Neural cell (in vitro differentiated cells): ENCODE measurements at regions not wholly inside any gene's neighbourhood (a gene's known extent, or its start where the extent isn't known, plus 50 kb on each side); places are given as distances from the start of the nearest gene placed in this dataset.

Source experiments
- H2AFZ ChIP-seq: fragments of 200-600, 300-800 bp; sonication (generic), shearing (Covaris generic); 2 replicates; pipeline ENCODE4 v1.6.0; 2014; ENCODE audit warnings: low read depth, mild to moderate bottlenecking, antibody characterized with exemption, low read length, moderate library complexity
- H3F3A ChIP-seq: fragments of 200-600 bp; shearing (Covaris generic); 2 replicates; pipeline ENCODE4 v1.6.1; 2016; ENCODE audit warnings: mild to moderate bottlenecking, moderate library complexity, mixed read lengths, antibody characterized with exemption, low read length; ENCODE audit not compliant: insufficient read depth, poor library complexity, severe bottlenecking
- H3K27ac ChIP-seq: fragments of 200-600, 300-800 bp; sonication (generic), shearing (Covaris generic); 2 replicates; pipeline ENCODE4 v1.5.1; 2014; ENCODE audit warnings: mild to moderate bottlenecking, low read length, moderate library complexity
- H3K27me3 ChIP-seq: fragments of 300-800, 200-600 bp; sonication (generic), shearing (Covaris generic); 2 replicates; pipeline ENCODE4 v1.6.0; 2014; ENCODE audit warnings: mild to moderate bottlenecking, low read depth, low read length, moderate library complexity; ENCODE audit not compliant: insufficient read depth
- H3K36me3 ChIP-seq: fragments of 300-800, 200-600 bp; sonication (generic), shearing (Covaris generic); 2 replicates; pipeline ENCODE4 v1.5.1; 2014; ENCODE audit warnings: mild to moderate bottlenecking, antibody characterized with exemption, low read length, moderate library complexity; ENCODE audit not compliant: insufficient read depth
- H3K4me2 ChIP-seq: fragments of 300-800, 200-600 bp; sonication (generic), shearing (Covaris generic); 2 replicates; pipeline ENCODE4 v1.6.0; 2014; ENCODE audit warnings: mild to moderate bottlenecking, low read length
- H3K4me3 ChIP-seq: fragments of 300-800, 200-600 bp; sonication (generic), shearing (Covaris generic); 2 replicates; pipeline ENCODE4 v1.5.1; 2014; ENCODE audit warnings: mild to moderate bottlenecking, low read length, moderate library complexity
- H3K79me2 ChIP-seq: fragments of 200-600 bp; shearing (Covaris generic); replicated peaks from 2 replicates; pipeline ENCODE4 v1.6.0; 2014; ENCODE audit warnings: mild to moderate bottlenecking, low read length, moderate library complexity; ENCODE audit not compliant: insufficient read depth
- H3K9ac ChIP-seq: fragments of 300-800, 200-600 bp; sonication (generic), shearing (Covaris generic); 2 replicates; pipeline ENCODE4 v1.6.1; 2016; ENCODE audit warnings: mild to moderate bottlenecking, low read length, mixed read lengths
- H3K9me2 ChIP-seq: fragments of 200-600 bp; shearing (Covaris generic); 2 replicates; pipeline ENCODE4 v1.6.1; 2016; ENCODE audit warnings: mild to moderate bottlenecking, low read length, mixed read lengths; ENCODE audit not compliant: insufficient read depth
- H3K9me3 ChIP-seq: fragments of 200-600, 300-800 bp; sonication (generic), shearing (Covaris generic); 2 replicates; pipeline ENCODE4 v1.6.1; 2016; ENCODE audit warnings: mild to moderate bottlenecking, mixed run types, low read length, moderate library complexity, mixed read lengths
- H4K20me1 ChIP-seq: fragments of 200-600 bp; shearing (Covaris generic); 2 replicates; pipeline ENCODE4 v1.6.1; 2016; ENCODE audit warnings: mild to moderate bottlenecking, mixed run types; ENCODE audit not compliant: insufficient read depth
- CTCF ChIP-seq: fragments of 450-650 bp; IDR thresholded peaks from 2 replicates; pipeline ENCODE4 v1.5.1; 2014; ENCODE audit warnings: antibody characterized with exemption, mild to moderate bottlenecking, moderate library complexity; ENCODE audit not compliant: poor library complexity, severe bottlenecking
- EP300 ChIP-seq: fragments of 450-650 bp; conservative IDR thresholded peaks from 2 replicates; pipeline ENCODE4 v1.6.1; 2014; ENCODE audit warnings: antibody characterized with exemption, mild to moderate bottlenecking, moderate library complexity; ENCODE audit not compliant: poor library complexity, severe bottlenecking
- EZH2 ChIP-seq: fragments of 200-600, 300-800 bp; shearing (Covaris generic), sonication (generic); IDR thresholded peaks from 2 replicates; pipeline ENCODE4 v1.6.1; 2014; ENCODE audit warnings: antibody characterized with exemption, low read length, borderline replicate concordance, mild to moderate bottlenecking; ENCODE audit not compliant: insufficient read depth, poor library complexity, severe bottlenecking
- MXI1 ChIP-seq: fragments of 450-650 bp; conservative IDR thresholded peaks from 2 replicates; pipeline ENCODE4 v1.6.1; 2014; ENCODE audit warnings: antibody characterized with exemption, mild to moderate bottlenecking; ENCODE audit not compliant: poor library complexity, severe bottlenecking
- POLR2AphosphoS5 ChIP-seq: IDR thresholded peaks from 2 replicates; pipeline ENCODE4 v1.6.1; 2012
- RAD21 ChIP-seq: fragments of 450-650 bp; conservative IDR thresholded peaks from 2 replicates; pipeline ENCODE4 v1.6.1; 2014; ENCODE audit warnings: antibody characterized with exemption, mild to moderate bottlenecking, moderate library complexity
- REST ChIP-seq: IDR thresholded peaks from 2 replicates; pipeline ENCODE4 v1.6.1; 2012; ENCODE audit warnings: borderline replicate concordance
- SMC3 ChIP-seq: fragments of 450-650 bp; conservative IDR thresholded peaks from 2 replicates; pipeline ENCODE4 v1.6.1; 2014; ENCODE audit warnings: antibody characterized with exemption, mild to moderate bottlenecking, moderate library complexity; ENCODE audit not compliant: poor library complexity
- TAF1 ChIP-seq: IDR thresholded peaks from 2 replicates; pipeline ENCODE4 v1.6.1; 2012; ENCODE audit warnings: low read depth

- Histone ChIP-seq H2AFZ (no peak overlapping the region), H3K79me2 (no peaks in the 10 kb centered on the region), H3K4me3 (no peak overlapping the region), H3K9me2 (no peaks in the 10 kb centered on the region), H3K4me2 (no peak overlapping the region), H3F3A (no peaks in the 10 kb centered on the region), H4K20me1 (no peaks in the 10 kb centered on the region), H3K36me3 (no peaks in the 10 kb centered on the region), H3K27ac (no peak overlapping the region), H3K27me3 (no peaks in the 10 kb centered on the region), H3K9me3 (no peaks in the 10 kb centered on the region), H3K9ac (no peak overlapping the region)
- TF ChIP-seq POLR2AphosphoS5: no peak
- no peak for TF ChIP-seq SMC3
- TF ChIP-seq TAF1: no peak
- no peak for TF ChIP-seq RAD21
- TF ChIP-seq EZH2: no peak
- no peak for TF ChIP-seq EP300
- no peak for TF ChIP-seq MXI1
- TF ChIP-seq REST: no peak
Measured at GRCh38 chr5:158045696-158046095, 186.8 kb upstream of the CLINT1 start.

- H3K27ac ChIP-seq: no peak overlapping the region
- no peak for TF ChIP-seq REST
- TF ChIP-seq RAD21: no peak
- TF ChIP-seq EP300: no peak
- TF ChIP-seq EZH2: no peak
- TF ChIP-seq TAF1: no peak
- no peak for TF ChIP-seq CTCF
- no peak for TF ChIP-seq POLR2AphosphoS5
- TF ChIP-seq SMC3: no peak
- no peak for TF ChIP-seq MXI1
- no peaks in the 10 kb centered on the region for H3F3A ChIP-seq
- H2AFZ ChIP-seq: no peak overlapping the region
- H3K4me2 ChIP-seq: no peak overlapping the region
- H3K9me3 ChIP-seq: no peaks in the 10 kb centered on the region
- no peaks in the 10 kb centered on the region for H3K9me2 ChIP-seq
- no peaks in the 10 kb centered on the region for H3K36me3 ChIP-seq
- no peak overlapping the region for H3K4me3 ChIP-seq
- H3K79me2 ChIP-seq: no peaks in the 10 kb centered on the region
- no peaks in the 10 kb centered on the region for H4K20me1 ChIP-seq
- no peak overlapping the region for H3K9ac ChIP-seq
- no peaks in the 10 kb centered on the region for H3K27me3 ChIP-seq
Measured at GRCh38 chr5:158039911-158040347, 181.0 kb upstream of the CLINT1 start.
